NCI-H226 (cell line): ENCODE measurements at regions not wholly inside any gene's neighbourhood (a gene's known extent, or its start where the extent isn't known, plus 50 kb on each side); places are given as distances from the start of the nearest gene placed in this dataset.
A peak's percentile ranks its signal among the peaks of the same experiment; 100 is the strongest.
"Not testable (repeated sequence)": the region's sequence is repeated elsewhere in the genome, so short reads cannot be mapped to it uniquely, and the experiment has no call there.

Source experiments
- DNase-seq: peaks from one replicate; pipeline ENCODE4 v3.0.0-alpha.2; 2015

GRCh38 chr12:116434155-116435011, 124.8 kb upstream of the MAP1LC3B2 start:
- DNase-seq: peak; percentile 92

- no peak for DNase-seq
These were observed 123.2 kb upstream of the MAP1LC3B2 start for GRCh38 chr12:116435984-116436383.

- DNase-seq: no peak
These were observed 122.5 kb upstream of the MAP1LC3B2 start for GRCh38 chr12:116436561-116437249.

GRCh38 chr12:116441292-116441691, 117.9 kb upstream of the MAP1LC3B2 start:
- no peak for DNase-seq

GRCh38 chr12:116442304-116442703, 116.9 kb upstream of the MAP1LC3B2 start:
- DNase-seq: no peak

- no peak for DNase-seq
These were observed 116.2 kb upstream of the MAP1LC3B2 start for GRCh38 chr12:116442946-116443345.

- peak; percentile 9 for DNase-seq
These were observed 115.2 kb upstream of the MAP1LC3B2 start for GRCh38 chr12:116443821-116444589.

GRCh38 chr12:116444590-116444943, 114.6 kb upstream of the MAP1LC3B2 start:
- no peak for DNase-seq

GRCh38 chr12:116448165-116448739, 110.9 kb upstream of the MAP1LC3B2 start:
- no peak for DNase-seq

GRCh38 chr12:116450406-116450910, 108.7 kb upstream of the MAP1LC3B2 start:
- no peak for DNase-seq

- DNase-seq: not testable (repeated sequence)
These were observed 106.2 kb upstream of the MAP1LC3B2 start for GRCh38 chr12:116452975-116453374.

- no peak for DNase-seq
These were observed 105.5 kb upstream of the MAP1LC3B2 start for GRCh38 chr12:116453631-116454030.

- no peak for DNase-seq
These were observed 105.1 kb upstream of the MAP1LC3B2 start for GRCh38 chr12:116454076-116454475.

GRCh38 chr12:116454950-116455447, 104.2 kb upstream of the MAP1LC3B2 start:
- DNase-seq: peak; percentile 78

- peak; percentile 58 for DNase-seq
These were observed 103.4 kb upstream of the MAP1LC3B2 start for GRCh38 chr12:116455540-116456329.

GRCh38 chr12:116456330-116457082, 102.7 kb upstream of the MAP1LC3B2 start:
- no peak for DNase-seq

- no peak for DNase-seq
These were observed 100.7 kb upstream of the MAP1LC3B2 start for GRCh38 chr12:116458492-116458891.

GRCh38 chr12:116459011-116459875, 99.9 kb upstream of the MAP1LC3B2 start:
- no peak for DNase-seq

- no peak for DNase-seq
These were observed 99.1 kb upstream of the MAP1LC3B2 start for GRCh38 chr12:116459916-116460663.
